ENCODE measurements at regions not wholly inside any gene's neighbourhood (a gene's known extent, or its start where the extent isn't known, plus 50 kb on each side); places are given as distances from the start of the nearest gene placed in this dataset.

- H3K27ac ChIP-seq (ENCODE audit: extremely low read depth, low read depth, low read length): no peak overlapping the region
- TF ChIP-seq, protein P1, sequence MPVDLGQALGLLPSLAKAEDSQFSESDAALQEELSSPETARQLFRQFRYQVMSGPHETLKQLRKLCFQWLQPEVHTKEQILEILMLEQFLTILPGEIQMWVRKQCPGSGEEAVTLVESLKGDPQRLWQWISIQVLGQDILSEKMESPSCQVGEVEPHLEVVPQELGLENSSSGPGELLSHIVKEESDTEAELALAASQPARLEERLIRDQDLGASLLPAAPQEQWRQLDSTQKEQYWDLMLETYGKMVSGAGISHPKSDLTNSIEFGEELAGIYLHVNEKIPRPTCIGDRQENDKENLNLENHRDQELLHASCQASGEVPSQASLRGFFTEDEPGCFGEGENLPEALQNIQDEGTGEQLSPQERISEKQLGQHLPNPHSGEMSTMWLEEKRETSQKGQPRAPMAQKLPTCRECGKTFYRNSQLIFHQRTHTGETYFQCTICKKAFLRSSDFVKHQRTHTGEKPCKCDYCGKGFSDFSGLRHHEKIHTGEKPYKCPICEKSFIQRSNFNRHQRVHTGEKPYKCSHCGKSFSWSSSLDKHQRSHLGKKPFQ (tag by site-specific recombination; IDR thresholded peaks at IDR 0.05): no peak
- TF ChIP-seq ZNF302 (tag by site-specific recombination; IDR thresholded peaks at IDR 0.05; ENCODE audit: low read depth) (no peak), WT1 (tag by site-specific recombination; IDR thresholded peaks at IDR 0.05) (no peak), ZNF670 (tag by site-specific recombination; IDR thresholded peaks at IDR 0.05; ENCODE audit: low read depth) (no peak), ZNF510 (tag by site-specific recombination; IDR thresholded peaks at IDR 0.05; ENCODE audit: insufficient replicate concordance) (no peak), ZNF561 (tag by site-specific recombination; IDR thresholded peaks at IDR 0.05; ENCODE audit: borderline replicate concordance) (no peak), ZNF660 (tag by site-specific recombination; IDR thresholded peaks at IDR 0.05) (no peak), ZNF664 (tag by site-specific recombination; IDR thresholded peaks at IDR 0.05) (no peak), HOXC10 (CRISPR knock-in tag; IDR thresholded peaks at IDR 0.05) (no peak), SCRT2 (tag by site-specific recombination; IDR thresholded peaks at IDR 0.05) (no peak), ZNF404 (tag by site-specific recombination; IDR thresholded peaks at IDR 0.05) (no peak), ZNF132 (tag by site-specific recombination; IDR thresholded peaks at IDR 0.05; ENCODE audit: borderline replicate concordance) (no peak)
- TF ChIP-seq, protein P2, sequence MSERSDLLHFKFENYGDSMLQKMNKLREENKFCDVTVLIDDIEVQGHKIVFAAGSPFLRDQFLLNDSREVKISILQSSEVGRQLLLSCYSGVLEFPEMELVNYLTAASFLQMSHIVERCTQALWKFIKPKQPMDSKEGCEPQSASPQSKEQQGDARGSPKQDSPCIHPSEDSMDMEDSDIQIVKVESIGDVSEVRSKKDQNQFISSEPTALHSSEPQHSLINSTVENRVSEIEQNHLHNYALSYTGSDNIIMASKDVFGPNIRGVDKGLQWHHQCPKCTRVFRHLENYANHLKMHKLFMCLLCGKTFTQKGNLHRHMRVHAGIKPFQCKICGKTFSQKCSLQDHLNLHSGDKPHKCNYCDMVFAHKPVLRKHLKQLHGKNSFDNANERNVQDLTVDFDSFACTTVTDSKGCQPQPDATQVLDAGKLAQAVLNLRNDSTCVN (tag by site-specific recombination; optimal IDR thresholded peaks at IDR 0.05): no peak
- H3K36me3 ChIP-seq (ENCODE audit: control insufficient read depth in 2 of 2, insufficient read depth in 1 of 2, low read length in 2 of 2): no peaks in the 10 kb centered on the region
- no peak overlapping the region for H3K4me3 ChIP-seq (ENCODE audit: low read depth, low read length)
- H3K9me3 ChIP-seq (ENCODE audit: control insufficient read depth, insufficient read depth, low read depth, low read length): no peaks in the 10 kb centered on the region
- ChIA-PET POLR2A (no interaction called here), CTCF (interaction anchor here (0.6 to 1.4 kb wide), 2 partner anchors 9 to 214 kb away, joined by 3 to 5 read pairs; no protein-coding TSS in a partner anchor)
- no peaks in the 10 kb centered on the region for H3K4me1 ChIP-seq (ENCODE audit: control insufficient read depth, insufficient read depth, low read length)
These were observed 52.6 kb upstream of the TCERG1 start for GRCh38 chr5:146394486-146394885.

- H3K4me3 ChIP-seq (ENCODE audit: low read depth, low read length): no peak overlapping the region
- ChIA-PET CTCF (interaction anchor here (1.4 kb wide), 1 partner anchor 10 kb away, joined by 3 read pairs; no protein-coding TSS in a partner anchor), POLR2A (no interaction called here)
- no peak overlapping the region for H3K27ac ChIP-seq (ENCODE audit: extremely low read depth, low read depth, low read length)
- H3K9me3 ChIP-seq (ENCODE audit: control insufficient read depth, insufficient read depth, low read depth, low read length): no peaks in the 10 kb centered on the region
- TF ChIP-seq ZNF530 (tag by site-specific recombination; IDR thresholded peaks at IDR 0.05; ENCODE audit: low read depth) (no peak), ZNF513 (tag by site-specific recombination; IDR thresholded peaks at IDR 0.05) (no peak), ZNF571 (tag by site-specific recombination; IDR thresholded peaks at IDR 0.05) (no peak), OSR2 (tag by site-specific recombination; IDR thresholded peaks at IDR 0.05) (no peak), ZNF138 (tag by site-specific recombination; IDR thresholded peaks at IDR 0.05; ENCODE audit: borderline replicate concordance) (no peak), ZFHX2 (tag by site-specific recombination; conservative IDR thresholded peaks at IDR 0.05) (no peak), MYNN (tag by site-specific recombination; IDR thresholded peaks at IDR 0.05; ENCODE audit: borderline replicate concordance) (no peak), ZSCAN18 (tag by site-specific recombination; IDR thresholded peaks at IDR 0.05) (no peak), ZNF157 (tag by site-specific recombination; IDR thresholded peaks at IDR 0.05) (no peak), ZXDB (tag by site-specific recombination; IDR thresholded peaks at IDR 0.05) (no peak)
- TF ChIP-seq, protein P2 (tag by site-specific recombination; optimal IDR thresholded peaks at IDR 0.05): no peak
- TF ChIP-seq, protein P3, sequence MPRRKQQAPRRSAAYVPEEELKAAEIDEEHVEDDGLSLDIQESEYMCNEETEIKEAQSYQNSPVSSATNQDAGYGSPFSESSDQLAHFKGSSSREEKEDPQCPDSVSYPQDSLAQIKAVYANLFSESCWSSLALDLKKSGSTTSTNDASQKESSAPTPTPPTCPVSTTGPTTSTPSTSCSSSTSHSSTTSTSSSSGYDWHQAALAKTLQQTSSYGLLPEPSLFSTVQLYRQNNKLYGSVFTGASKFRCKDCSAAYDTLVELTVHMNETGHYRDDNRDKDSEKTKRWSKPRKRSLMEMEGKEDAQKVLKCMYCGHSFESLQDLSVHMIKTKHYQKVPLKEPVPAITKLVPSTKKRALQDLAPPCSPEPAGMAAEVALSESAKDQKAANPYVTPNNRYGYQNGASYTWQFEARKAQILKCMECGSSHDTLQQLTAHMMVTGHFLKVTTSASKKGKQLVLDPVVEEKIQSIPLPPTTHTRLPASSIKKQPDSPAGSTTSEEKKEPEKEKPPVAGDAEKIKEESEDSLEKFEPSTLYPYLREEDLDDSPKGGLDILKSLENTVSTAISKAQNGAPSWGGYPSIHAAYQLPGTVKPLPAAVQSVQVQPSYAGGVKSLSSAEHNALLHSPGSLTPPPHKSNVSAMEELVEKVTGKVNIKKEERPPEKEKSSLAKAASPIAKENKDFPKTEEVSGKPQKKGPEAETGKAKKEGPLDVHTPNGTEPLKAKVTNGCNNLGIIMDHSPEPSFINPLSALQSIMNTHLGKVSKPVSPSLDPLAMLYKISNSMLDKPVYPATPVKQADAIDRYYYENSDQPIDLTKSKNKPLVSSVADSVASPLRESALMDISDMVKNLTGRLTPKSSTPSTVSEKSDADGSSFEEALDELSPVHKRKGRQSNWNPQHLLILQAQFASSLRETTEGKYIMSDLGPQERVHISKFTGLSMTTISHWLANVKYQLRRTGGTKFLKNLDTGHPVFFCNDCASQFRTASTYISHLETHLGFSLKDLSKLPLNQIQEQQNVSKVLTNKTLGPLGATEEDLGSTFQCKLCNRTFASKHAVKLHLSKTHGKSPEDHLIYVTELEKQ (tag by site-specific recombination; IDR thresholded peaks at IDR 0.05; ENCODE audit: borderline replicate concordance): no peak
- no peaks in the 10 kb centered on the region for H3K4me1 ChIP-seq (ENCODE audit: control insufficient read depth, insufficient read depth, low read length)
- no peaks in the 10 kb centered on the region for H3K36me3 ChIP-seq (ENCODE audit: control insufficient read depth in 2 of 2, insufficient read depth in 1 of 2, low read length in 2 of 2)
These were observed 51.9 kb upstream of the TCERG1 start for GRCh38 chr5:146395193-146395592.
